ENCODE measurements at regions not wholly inside any gene's neighbourhood (a gene's known extent, or its start where the extent isn't known, plus 50 kb on each side); places are given as distances from the start of the nearest gene placed in this dataset.

DNA sequence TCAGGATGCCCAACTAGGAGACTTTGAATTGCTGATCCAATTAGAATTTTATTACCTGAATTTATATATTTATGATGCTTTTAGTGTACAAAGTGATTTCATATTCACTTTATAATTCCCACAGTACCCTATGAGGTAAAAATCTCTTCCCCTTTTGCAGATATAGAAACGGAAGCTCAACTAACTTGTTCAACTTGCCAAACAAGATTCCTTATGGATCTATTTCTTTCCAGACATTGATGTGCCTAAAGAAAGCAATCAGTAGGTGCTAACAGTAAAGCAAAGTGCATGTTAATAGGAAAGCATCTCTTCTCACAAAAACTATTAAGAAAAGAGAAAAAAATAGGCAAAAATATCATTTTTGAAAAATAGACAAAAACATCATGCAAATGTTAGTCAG, 65.9 kb upstream of the PPP1R12A start:
- Histone ChIP-seq H3K79me1 (ENCODE audit: insufficient read depth, low read depth, low read length, poor library complexity, severe bottlenecking) (no peaks in the 10 kb centered on the region), H3T11ph (ENCODE audit: low read length) (no peak overlapping the region), H2BK12ac (ENCODE audit: insufficient read length, low read depth, low read length) (no peak overlapping the region), H4K5ac (ENCODE audit: insufficient read length, low read depth, low read length) (no peak overlapping the region), H3K18ac (ENCODE audit: insufficient read length, low read depth, low read length) (no peak overlapping the region), H2BK20ac (ENCODE audit: low read depth, low read length, poor library complexity, severe bottlenecking) (no peak overlapping the region), H2BK120ac (ENCODE audit: low read depth, low read length, poor library complexity, severe bottlenecking) (no peak overlapping the region), H2BK5ac (ENCODE audit: insufficient read length, low read length) (no peak overlapping the region), H2AK5ac (ENCODE audit: insufficient read length, low read length) (no peak overlapping the region), H3K79me2 (ENCODE audit: insufficient read depth, low read length) (no peaks in the 10 kb centered on the region), H3K9me3 (ENCODE audit: control insufficient read depth, low read depth, low read length) (no peaks in the 10 kb centered on the region), H3K9ac (ENCODE audit: extremely low read depth, insufficient read length, low read length) (no peak overlapping the region), H3K23ac (ENCODE audit: insufficient read length, low read depth, low read length) (no peak overlapping the region), H3K14ac (ENCODE audit: insufficient read depth, low read length) (no peak overlapping the region), H4K8ac (replicated peaks; ENCODE audit: insufficient read length, low read depth, low read length) (no peak overlapping the region), H3K27me3 (ENCODE audit: insufficient read depth, low read length) (no peaks in the 10 kb centered on the region), H3K4me2 (ENCODE audit: insufficient read depth, insufficient read length, low read length) (no peak overlapping the region), H4K91ac (ENCODE audit: insufficient read length, low read depth, low read length) (no peak overlapping the region), H3K23me2 (ENCODE audit: insufficient read length, low read depth, low read length, poor library complexity, severe bottlenecking) (no peaks in the 10 kb centered on the region), H2AFZ (ENCODE audit: low read length) (no peak overlapping the region), H2BK15ac (ENCODE audit: low read depth, low read length) (no peak overlapping the region), H3K4me1 (ENCODE audit: insufficient read depth, low read length) (peaks cover 5% of the 10 kb centered on the region; the same call in 1 of the 2 replicates), H3K27ac (ENCODE audit: insufficient read length, low read depth, low read length) (no peak overlapping the region), H4K20me1 (ENCODE audit: control insufficient read depth, insufficient read depth, insufficient read length) (no peaks in the 10 kb centered on the region), H3K4ac (ENCODE audit: low read depth, low read length) (no peak overlapping the region), H3K56ac (ENCODE audit: insufficient read length, low read depth, low read length) (no peak overlapping the region)
- Mint-ChIP-seq H3K4me3 (no peak overlapping the region), H3K27me3 (ENCODE audit: low read depth) (no peaks in the 10 kb centered on the region; the same call in 1 of the 2 replicates), H3K9me3 (no peaks in the 10 kb centered on the region; a peak in 1 of 5 replicates), H3K36me3 (ENCODE audit: insufficient read depth in 1 of 3, low read depth in 3 of 3) (peaks cover 0 to 3% (median 0%) of the 10 kb centered on the region in 3 experiments; a peak in 2 of 7 replicates), H3K4me1 (peaks cover 13 to 17% of the 10 kb centered on the region in 2 experiments), H3K27ac (no peak overlapping the region)
- TF ChIP-seq, protein P1, sequence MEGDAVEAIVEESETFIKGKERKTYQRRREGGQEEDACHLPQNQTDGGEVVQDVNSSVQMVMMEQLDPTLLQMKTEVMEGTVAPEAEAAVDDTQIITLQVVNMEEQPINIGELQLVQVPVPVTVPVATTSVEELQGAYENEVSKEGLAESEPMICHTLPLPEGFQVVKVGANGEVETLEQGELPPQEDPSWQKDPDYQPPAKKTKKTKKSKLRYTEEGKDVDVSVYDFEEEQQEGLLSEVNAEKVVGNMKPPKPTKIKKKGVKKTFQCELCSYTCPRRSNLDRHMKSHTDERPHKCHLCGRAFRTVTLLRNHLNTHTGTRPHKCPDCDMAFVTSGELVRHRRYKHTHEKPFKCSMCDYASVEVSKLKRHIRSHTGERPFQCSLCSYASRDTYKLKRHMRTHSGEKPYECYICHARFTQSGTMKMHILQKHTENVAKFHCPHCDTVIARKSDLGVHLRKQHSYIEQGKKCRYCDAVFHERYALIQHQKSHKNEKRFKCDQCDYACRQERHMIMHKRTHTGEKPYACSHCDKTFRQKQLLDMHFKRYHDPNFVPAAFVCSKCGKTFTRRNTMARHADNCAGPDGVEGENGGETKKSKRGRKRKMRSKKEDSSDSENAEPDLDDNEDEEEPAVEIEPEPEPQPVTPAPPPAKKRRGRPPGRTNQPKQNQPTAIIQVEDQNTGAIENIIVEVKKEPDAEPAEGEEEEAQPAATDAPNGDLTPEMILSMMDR (conservative IDR thresholded peaks at IDR 0.05), result no peak
- no peak for DNase-seq
- WGBS (ENCODE audit: extremely low coverage, insufficient read length, low lambda C conversion rate), result no CpG with 5 or more reads among the region's 1 CpG
